GM12892 (cell line): ENCODE measurements at regions not wholly inside any gene's neighbourhood (a gene's known extent, or its start where the extent isn't known, plus 50 kb on each side); places are given as distances from the start of the nearest gene placed in this dataset.
"Not testable (repeated sequence)": the region's sequence is repeated elsewhere in the genome, so short reads cannot be mapped to it uniquely, and the experiment has no call there.

Experiments
- DNase-seq: peaks from one replicate; pipeline ENCODE4 v3.0.0; 2011; ENCODE audit not compliant: insufficient read length
- FAIRE-seq: peaks from 2 replicates; lab custom pipeline; 2011; peaks lifted over from hg19 to GRCh38; lab: Jason Lieb, UNC
- POLR2A ChIP-seq: IDR thresholded peaks from 2 replicates; pipeline ENCODE4 v1.6.1; 2011; ENCODE audit warnings: low read depth, low read length, control low read depth
- POLR2AphosphoS5 ChIP-seq: IDR thresholded peaks from 2 replicates; pipeline ENCODE4 v1.6.1; 2011; ENCODE audit warnings: low read depth, low read length, control low read depth
- TAF1 ChIP-seq: IDR thresholded peaks from 2 replicates; pipeline ENCODE4 v1.6.1; 2011; ENCODE audit warnings: low read depth, mild to moderate bottlenecking, control low read depth, low read length, borderline replicate concordance

DNA sequence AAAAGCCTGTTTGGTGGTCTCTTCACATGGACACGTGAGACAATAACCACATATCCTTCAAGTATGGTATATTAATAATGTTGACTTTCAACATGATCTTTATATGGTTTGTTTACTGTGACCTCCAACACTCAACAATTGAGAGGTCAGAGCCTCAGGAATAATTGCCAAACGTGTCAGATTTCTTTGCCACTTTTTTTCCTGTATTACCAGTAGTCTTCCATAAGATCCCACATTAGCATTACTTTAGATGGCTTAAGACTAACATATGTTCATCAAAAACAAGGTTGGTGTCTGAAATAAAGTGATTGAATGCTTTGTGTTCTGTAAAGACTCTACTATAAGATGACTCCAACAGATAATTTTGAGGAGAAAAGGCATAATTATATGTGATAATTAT is 118.7 kb upstream of the F3 start:
- no peak for DNase-seq
- TF ChIP-seq TAF1 (no peak), POLR2AphosphoS5 (no peak), POLR2A (no peak)
- no peak for FAIRE-seq

DNA sequence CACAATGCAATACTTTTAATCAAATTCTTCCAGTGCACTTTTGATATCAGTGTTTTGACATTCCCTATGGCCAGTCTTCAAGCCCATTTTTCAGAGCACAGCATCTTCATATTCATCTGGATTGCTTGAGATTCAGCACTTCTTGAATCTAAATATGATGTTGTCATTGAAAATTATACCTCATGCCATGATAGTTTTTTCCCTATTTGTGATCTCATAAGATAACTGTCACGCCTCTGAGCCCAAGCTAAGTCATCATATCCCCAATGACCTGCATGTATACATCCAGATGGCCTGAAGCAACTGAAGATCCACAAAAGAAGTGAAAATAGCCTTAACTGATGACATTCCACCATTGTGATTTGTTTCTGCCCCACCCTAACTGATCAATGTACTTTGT is 117.6 kb upstream of the F3 start:
- DNase-seq, FAIRE-seq: not testable (repeated sequence)

DNA sequence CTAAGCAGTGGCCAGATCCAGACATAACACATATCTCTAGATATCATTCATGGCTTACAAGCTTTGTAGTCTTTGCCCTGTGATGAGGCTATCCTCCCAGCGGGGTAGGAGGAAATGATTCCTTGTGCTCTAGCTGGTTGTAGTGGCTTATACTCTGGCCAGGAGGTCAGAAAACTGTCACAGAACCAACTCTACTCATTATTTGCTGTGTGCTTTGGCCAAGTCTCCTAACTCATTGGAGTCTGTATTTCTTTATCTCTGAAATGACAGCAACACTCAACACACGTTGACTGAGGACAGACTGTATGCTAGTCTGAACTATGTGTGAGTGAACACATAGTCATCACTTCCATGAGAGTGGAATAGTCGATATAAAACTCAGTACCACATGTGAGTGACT is 116.7 kb upstream of the F3 start:
- TF ChIP-seq POLR2AphosphoS5: no peak
- no peak for TF ChIP-seq TAF1
- no peak for TF ChIP-seq POLR2A
- FAIRE-seq (no peak), DNase-seq (no peak)

DNA sequence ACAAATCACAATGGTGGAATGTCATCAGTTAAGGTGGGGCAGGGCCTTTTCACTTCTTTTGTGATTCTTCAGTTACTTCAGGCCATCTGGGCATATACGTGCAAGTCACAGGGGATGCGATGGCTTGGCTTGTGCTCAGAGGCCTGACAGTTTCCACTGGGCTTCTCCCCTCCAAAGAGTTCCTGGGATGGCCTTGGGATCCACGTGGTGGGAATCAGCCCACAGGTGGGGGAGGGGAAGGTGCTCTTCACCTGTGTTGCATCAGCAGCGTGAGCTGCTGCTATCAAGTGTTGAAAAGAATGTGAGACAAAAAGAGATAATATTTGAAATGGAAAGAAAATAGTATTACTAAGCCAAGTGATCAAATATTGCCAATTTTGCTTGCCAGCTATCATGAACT is 116.2 kb upstream of the F3 start:
- FAIRE-seq, DNase-seq: not testable (repeated sequence)

DNA sequence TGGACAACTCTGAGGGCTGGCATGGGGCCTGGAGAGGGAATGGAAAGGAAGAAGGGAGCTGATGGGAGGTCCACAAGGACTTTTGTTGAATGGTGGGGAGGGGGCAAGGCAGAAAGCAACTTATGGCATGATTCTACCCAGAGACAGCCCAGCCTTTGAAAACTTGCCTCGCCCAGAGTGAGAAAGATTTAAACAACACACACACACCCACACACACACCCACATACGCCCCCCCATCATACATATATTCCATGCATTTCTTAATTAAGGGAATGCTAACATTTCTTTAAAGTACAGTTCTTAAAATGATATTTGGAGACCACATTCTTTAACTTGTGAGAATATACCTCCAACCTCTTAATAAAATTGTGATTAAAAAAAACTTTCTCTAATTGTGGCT is 115.4 kb upstream of the F3 start:
- FAIRE-seq (no peak), DNase-seq (no peak)
- TF ChIP-seq TAF1 (no peak), POLR2AphosphoS5 (no peak), POLR2A (no peak)

DNA sequence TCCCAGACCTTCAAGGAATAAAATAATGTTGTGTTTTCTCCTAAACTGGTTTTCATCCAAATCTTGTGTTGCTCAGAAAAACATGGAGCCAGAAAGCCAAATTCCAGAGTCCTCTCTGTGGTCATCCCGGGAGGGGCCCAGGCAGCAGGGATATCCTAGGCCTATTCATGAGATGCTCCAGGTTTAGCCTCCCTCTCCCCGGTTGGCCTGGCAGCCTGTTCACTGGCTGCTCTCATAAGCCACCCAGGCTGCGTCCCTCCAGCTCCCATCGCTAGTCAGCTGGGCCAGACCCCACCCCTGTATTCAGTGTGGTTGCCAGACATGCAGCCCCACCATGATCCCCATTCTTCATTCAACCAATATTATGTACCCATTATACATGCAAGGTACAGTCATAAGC is 113.4 kb upstream of the F3 start:
- no peak for DNase-seq
- TF ChIP-seq POLR2AphosphoS5: no peak
- TF ChIP-seq POLR2A: no peak
- no peak for TF ChIP-seq TAF1
- FAIRE-seq: no peak

DNA sequence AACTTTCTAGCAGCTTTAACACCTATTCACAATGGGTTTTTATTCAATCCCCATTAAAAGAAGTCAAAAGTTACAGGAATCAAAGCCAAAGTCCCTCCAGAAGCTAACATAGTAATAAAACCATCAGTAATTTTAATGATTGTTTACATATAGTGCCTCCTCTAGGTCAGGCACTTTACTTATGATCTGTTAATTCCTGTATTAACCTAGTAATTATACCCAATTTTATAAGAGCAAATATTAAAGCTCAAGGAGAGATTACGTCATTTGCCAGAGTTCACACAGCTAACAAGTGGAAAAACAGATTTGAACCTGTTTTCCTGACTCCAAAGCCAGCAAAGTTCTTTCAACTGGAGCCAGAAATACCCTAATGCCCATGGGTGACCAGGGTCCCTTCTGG is 112.9 kb upstream of the F3 start:
- DNase-seq (no peak), FAIRE-seq (no peak)
- TF ChIP-seq TAF1: no peak
- TF ChIP-seq POLR2AphosphoS5: no peak
- no peak for TF ChIP-seq POLR2A

DNA sequence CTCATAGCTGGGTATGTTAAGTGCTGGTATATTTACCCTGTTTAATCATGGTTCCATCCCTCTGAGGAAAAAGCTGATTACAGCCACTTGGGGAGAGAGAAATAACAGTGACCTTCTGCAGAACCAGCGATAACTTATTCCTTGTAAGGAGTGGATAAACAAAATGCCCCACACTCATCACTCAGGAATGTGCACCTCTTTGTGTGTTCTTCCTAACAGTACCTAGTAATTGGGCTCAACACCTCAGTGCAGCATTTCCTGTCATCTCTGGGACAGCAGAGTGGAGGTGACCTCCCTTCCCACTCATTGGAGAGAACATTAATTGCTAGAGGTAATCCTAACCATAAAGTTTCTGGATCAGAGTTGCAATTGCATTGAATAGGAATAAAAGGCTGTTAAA is 112.5 kb upstream of the F3 start:
- DNase-seq: no peak
- FAIRE-seq: no peak
- TF ChIP-seq POLR2AphosphoS5 (no peak), POLR2A (no peak), TAF1 (no peak)

DNA sequence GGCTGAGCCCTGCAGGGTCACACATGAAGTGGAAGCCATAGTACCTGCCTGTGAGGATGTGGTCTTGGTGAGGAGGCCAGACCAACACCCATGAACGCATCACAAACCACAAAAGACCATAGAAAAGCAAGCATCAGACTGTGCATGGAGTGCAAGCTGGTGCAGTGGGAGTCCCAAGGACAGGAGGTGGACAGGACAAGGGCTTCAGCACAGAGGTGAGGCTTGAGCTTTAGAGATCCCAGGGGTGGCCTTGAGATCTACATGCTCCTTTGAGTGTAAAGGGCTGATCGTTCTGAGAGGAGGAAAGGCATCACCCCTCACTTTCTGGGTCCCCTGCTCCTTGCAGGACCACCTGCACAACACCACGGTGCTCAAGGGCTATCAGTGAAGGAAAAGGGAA is 111.9 kb upstream of the F3 start:
- TF ChIP-seq TAF1 (no peak), POLR2A (no peak), POLR2AphosphoS5 (no peak)
- FAIRE-seq (no peak), DNase-seq (no peak)

DNA sequence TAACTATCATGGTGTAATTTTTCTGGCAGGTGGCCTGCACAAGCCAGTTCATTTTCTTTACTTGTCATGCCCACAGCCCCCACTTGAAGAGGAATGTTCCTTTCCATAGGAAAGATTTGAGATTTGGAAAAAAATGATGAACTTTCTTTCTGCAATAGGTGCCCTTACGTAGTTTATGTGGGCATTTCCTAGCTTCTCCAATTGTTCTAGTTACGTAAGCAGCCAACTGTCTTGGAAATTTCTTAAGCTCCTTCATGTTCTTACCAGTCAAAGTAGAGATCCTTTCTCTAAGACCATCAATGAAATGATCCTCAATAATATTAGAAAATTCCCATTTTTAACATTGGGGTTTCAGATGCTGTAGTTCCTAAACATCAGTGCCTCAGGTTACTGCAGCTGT is 109.5 kb upstream of the F3 start:
- DNase-seq (no peak), FAIRE-seq (no peak)

DNA sequence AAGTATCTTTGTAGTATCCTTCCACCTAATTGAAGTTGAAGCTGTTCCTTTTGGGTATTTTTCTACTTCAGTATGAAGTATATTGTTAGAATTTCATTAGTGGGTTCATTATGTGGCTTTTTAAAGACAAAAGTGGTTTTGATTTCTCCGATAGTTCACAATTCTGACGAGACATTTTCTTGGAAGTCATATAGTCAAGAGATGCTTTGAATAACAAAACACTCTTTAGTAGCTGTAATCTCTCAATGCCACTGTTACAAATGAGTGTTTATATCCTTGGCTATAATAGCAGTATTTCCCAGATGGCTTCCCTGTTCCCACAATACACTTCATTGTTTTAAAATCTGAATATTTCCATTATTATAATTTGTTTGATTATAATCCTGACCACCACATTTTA is 108.7 kb upstream of the F3 start:
- TF ChIP-seq POLR2A (no peak), POLR2AphosphoS5 (no peak), TAF1 (no peak)
- no peak for FAIRE-seq
- no peak for DNase-seq

More for the DNA sequence above, 109.5 kb upstream of the F3 start:
- no peak for TF ChIP-seq POLR2A
- no peak for TF ChIP-seq POLR2AphosphoS5
- no peak for TF ChIP-seq TAF1

DNA sequence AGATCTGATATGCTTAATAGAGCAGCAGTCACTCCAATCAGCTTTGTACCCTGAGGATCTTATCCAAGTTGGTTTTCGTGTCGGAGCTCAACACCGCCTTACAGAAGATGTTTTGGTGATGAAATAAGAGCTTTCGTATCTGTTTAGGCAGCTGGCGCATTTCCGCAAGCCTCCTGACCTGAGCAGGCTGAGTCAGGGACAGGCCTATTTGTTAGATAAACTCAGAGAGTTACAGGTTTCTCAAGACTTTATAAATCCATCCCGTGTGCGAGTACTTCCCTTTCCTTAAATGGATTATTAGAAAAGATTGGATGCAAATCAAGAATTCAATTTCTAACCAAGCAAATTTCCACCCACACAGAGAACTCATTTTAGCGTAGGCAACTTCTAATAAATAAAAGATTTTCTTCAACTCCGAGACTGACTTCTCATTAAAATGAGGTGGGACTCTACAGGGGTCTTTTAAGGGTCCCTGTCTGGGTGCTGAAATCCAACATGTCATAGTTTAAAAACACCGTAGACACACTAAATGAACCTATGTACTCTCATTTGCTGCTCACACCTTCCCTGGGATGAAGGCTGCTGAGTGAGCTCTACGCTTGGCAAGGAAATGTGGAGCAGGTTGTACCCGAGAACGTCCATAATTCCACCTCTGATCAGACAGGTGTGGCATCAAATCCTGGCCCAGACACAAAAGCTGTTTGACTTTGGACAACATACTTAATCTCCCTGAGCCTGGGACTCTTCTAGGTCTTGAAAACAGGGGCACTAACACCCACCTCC is 106.9 kb upstream of the F3 start:
- FAIRE-seq: no peak
- no peak for DNase-seq
- TF ChIP-seq TAF1 (no peak), POLR2A (no peak), POLR2AphosphoS5 (no peak)

DNA sequence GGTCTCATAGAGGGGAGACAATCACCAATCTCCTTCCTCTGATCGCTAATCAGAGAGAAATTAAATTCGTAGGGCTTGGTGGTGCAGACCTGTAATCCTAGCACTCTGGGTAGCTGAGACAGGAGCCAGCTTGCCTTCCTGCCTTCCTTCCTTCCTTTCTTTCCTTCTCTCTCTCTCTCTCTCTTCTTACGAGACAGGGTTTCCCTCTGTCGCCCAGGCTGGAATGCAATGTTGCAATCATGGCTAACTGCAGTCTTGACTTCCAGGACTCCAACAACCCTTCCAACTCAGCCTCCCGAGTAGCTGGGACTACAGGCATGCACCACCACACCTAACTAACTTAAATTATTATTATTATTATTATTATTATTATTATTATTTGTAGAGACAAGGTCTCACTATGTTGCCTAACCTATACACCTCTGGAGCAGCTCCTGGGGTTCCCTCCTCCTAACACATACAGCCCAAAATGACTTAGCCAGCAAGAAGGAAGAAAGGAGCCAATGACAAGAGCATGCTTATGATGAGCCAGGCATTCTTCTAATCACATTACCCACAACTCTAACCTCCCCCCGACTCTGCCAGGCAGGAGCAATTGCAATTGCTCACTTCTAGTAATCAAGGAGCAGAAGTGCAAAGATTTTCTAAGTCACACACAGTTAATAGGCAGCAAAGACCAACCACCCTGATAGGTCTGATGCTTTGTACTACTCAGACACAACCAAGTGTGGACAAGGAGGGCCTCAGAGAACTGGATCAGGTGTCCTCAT is 105.4 kb upstream of the F3 start:
- no peak for FAIRE-seq
- no peak for TF ChIP-seq POLR2A
- no peak for TF ChIP-seq TAF1
- TF ChIP-seq POLR2AphosphoS5: no peak
- DNase-seq: no peak
